ENCODE measurements at regions not wholly inside any gene's neighbourhood (a gene's known extent, or its start where the extent isn't known, plus 50 kb on each side); places are given as distances from the start of the nearest gene placed in this dataset.
"Not testable (repeated sequence)": the region's sequence is repeated elsewhere in the genome, so short reads cannot be mapped to it uniquely, and the experiment has no call there.

GRCh38 chr16:59920054-59920453 lies 1185.9 kb upstream of the GOT2 start:
- no peak for DNase-seq

- no peak for DNase-seq
These were observed 1179.5 kb upstream of the GOT2 start for GRCh38 chr16:59913666-59914065.

- no peak for DNase-seq
These were observed 1175.1 kb upstream of the GOT2 start for GRCh38 chr16:59909262-59909661.

DNA sequence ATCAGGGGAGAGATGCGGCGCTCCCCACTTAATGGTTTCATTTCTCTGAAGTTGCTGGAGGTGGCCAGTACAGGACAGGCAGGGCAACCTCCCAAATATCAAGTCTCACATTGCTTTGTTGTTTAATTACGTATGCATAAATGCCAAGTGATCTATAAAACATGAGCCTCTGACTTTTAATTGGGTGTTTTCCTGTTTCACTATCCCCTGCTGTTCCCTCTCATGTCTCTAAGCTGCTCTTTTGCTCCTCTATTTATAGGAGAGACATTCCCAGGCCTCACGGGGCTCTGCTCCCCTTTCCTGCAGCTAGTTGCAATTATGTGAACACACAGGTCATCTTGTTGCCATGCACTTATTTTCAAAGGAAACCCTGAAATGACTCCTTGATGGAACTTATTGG lies 1173.5 kb upstream of the GOT2 start:
- no peak for DNase-seq

DNA sequence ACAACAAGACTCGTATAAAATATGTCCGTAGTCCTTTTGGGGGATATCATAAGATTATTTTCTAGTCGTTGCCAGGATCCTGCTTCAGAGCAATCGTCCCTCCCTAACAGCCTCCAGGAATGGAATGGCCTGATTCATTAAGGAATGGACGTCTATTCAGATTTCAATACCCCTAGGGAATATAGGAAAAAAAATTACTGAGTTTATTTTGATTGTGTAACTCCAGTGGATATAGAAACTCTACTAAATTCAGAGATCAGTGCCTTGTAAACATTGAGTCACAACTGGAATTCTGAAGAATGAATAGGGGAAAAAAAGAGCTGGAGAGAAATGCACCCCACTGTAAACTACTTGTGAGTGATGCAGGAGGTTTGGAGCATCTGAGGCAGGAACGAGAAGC lies 1171.5 kb upstream of the GOT2 start:
- no peak for DNase-seq

DNA sequence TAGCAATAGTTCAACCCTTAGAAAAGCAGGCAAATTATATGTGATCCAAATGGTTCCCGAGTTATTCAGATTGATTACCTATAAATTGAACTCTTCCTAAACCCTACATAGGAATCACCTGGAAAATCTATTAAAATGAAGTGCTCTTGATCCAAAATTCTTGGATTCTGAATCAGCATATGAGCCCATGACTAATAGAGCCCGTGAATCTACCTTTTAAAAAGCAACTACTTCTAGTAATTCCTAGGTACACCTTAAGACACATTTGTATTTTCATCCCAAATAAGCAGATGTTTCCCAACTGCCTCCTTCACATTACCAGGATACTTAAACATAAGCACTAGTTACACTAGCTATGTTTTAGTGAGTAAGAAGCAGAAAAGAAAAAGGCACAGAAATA lies 1171.0 kb upstream of the GOT2 start:
- DNase-seq: no peak

DNA sequence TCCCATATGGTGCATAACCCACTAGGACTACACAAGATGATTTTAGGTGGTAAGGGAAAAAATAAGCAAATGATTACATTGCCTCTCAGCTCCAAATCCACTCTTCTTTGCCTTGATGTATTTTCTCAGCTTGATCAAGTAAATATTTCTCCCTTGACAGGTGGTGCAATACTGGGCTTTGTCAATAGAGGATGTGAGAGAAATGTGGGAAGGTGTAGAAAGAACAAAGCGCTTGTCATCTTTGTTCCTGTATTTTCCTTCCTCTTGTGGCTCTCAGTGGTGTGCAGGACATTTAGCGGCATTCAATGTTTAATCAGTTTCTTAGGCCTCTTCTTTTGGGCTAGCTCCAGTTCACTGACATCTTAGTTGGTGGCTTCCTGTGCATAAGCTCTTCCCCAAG lies 1165.8 kb upstream of the GOT2 start:
- DNase-seq: no peak

DNA sequence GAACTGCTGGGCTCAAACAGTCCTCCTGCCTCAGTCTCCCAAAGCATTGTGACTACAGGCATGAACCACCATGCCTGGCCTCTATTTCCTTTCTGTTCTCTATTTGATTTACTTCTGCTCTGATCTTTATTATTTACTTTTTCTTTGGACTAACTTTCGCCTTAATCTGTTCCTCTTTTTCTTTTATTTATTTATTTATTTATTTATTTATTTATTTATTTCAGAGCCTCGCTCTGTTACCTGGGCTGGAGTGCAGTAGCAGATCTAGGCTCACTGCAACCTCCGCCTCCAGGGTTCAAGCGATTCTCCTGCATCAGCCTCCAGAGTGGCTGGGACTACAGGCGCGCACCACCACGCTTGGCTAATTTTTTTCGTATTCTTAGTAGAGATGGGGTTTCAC lies 1158.3 kb upstream of the GOT2 start:
- no peak for DNase-seq

GRCh38 chr16:59887856-59888255 lies 1153.7 kb upstream of the GOT2 start:
- no peak for DNase-seq

DNA sequence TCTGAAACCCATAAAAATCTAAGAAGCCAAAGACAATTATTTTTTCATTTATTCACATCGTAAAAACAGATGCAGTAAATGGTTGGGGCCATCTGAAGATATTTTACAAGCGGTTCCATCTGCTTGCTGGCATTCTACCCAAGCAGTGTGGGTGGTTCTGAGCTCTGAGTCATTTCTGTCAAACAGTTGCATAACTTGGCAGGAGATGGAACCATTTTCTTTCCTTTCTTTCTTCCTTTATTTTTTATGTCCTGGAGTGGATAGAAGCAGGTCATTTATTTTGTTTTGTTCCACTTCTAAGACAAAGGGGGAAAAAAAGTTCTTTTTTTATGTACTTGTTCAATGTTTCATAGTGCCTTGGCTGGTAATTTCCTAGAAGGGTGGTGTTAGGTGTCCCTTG lies 1151.9 kb upstream of the GOT2 start:
- DNase-seq: no peak

DNA sequence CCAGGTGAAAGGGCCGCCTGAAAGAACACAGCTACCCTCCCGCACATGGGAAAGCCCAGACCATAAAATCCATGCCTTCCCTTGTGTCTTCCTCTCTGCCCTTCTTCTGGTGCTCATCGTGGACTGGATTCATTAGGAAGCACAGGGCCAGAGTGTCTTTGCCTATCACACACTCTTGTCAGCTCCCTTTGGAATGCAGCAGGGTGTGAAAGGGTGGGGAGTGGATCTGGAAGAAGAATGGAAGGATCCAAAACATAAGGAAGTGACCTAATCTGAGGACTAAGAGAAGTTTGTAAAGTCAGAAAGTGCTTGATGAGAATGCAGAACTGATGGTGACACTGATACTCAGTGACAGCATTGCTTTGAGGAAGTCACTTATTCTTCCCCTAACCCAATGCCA lies 1147.3 kb upstream of the GOT2 start:
- DNase-seq: no peak

- DNase-seq: no peak
These were observed 1146.5 kb upstream of the GOT2 start for GRCh38 chr16:59880611-59881010.

DNA sequence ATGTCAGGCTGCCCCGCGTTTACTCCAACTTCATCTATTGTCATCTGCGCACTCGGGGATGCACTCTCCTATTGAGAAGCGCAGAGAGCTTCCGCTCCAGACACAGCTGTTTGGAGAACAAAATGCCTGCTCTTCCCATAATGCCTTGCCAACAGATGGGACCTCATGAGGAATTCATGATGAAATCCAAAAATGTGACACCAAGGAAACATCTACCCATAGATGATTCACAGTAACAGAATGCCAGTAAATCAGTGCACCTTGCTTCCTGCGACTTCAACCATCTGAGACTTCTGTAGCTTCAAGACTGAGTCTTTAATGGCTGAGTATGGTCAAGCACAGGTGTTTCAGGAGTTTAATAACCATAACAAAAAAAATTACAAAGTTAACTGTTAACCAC lies 1144.9 kb upstream of the GOT2 start:
- no peak for DNase-seq

- DNase-seq: no peak
These were observed 1144.4 kb upstream of the GOT2 start for GRCh38 chr16:59878479-59878878.

GRCh38 chr16:59864981-59865666 lies 1131.0 kb upstream of the GOT2 start:
- no peak for DNase-seq

- DNase-seq: no peak
These were observed 1125.7 kb upstream of the GOT2 start for GRCh38 chr16:59859676-59860402.

GRCh38 chr16:59854846-59855439 lies 1120.8 kb upstream of the GOT2 start:
- no peak for DNase-seq

- DNase-seq: no peak
These were observed 1115.6 kb upstream of the GOT2 start for GRCh38 chr16:59849716-59850115.

GRCh38 chr16:59848296-59848695 lies 1114.2 kb upstream of the GOT2 start:
- DNase-seq: no peak

GRCh38 chr16:59840169-59840568 lies 1106.1 kb upstream of the GOT2 start:
- no peak for DNase-seq

DNA sequence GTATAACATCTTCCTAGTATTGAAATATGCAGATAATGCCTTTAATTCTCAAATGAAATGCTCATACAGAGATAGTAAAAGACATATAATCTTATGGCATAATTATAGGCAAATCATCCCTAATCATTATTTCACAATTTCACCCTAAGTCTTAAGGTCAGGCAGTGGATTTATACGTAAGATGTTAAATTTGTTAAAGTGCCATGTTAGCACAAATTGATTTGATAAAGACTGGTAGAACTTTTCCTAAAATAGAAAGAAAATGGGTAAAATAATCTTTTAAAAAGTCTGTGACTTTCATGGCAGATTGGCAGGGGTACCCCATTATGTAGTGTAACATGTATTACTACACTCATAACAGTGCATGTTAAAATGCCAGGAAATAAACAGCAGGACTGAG lies 1092.7 kb upstream of the GOT2 start:
- no peak for DNase-seq

- DNase-seq: not testable (repeated sequence)
These were observed 1075.4 kb upstream of the GOT2 start for GRCh38 chr16:59809488-59809887.

- no peak for DNase-seq
These were observed 1049.1 kb upstream of the GOT2 start for GRCh38 chr16:59783191-59783590.

GRCh38 chr16:59773330-59773729 lies 1039.2 kb upstream of the GOT2 start:
- DNase-seq: no peak

All from CD4-positive, alpha-beta T cell treated with Interleukin-4 for 4 hours (primary cell).